ENCODE measurements at regions not wholly inside any gene's neighbourhood (a gene's known extent, or its start where the extent isn't known, plus 50 kb on each side); places are given as distances from the start of the nearest gene placed in this dataset.

DNA sequence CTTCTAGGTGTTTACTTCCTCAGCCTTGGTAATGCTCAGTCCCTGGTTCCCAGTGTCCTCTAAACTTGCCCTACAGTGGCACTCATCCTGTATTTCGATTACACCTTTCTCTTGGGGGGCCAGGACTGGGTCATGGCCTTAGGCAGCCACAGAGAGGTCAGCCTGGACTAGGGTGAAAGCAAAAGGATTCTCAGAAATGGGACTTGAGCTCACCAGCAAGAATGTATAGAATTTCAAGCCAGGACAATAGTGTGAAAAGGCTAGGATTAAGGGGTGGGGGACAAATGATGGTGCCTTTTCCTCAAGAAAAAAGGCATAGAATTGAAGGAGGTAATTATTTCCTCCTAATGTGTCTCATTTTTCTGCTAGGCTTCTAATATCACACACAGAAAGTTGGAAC is 166.8 kb upstream of the RUNX1 start:
- DNase-seq (ENCODE audit: low read depth in 2 of 3, low spot score in 2 of 3) = no peak

DNA sequence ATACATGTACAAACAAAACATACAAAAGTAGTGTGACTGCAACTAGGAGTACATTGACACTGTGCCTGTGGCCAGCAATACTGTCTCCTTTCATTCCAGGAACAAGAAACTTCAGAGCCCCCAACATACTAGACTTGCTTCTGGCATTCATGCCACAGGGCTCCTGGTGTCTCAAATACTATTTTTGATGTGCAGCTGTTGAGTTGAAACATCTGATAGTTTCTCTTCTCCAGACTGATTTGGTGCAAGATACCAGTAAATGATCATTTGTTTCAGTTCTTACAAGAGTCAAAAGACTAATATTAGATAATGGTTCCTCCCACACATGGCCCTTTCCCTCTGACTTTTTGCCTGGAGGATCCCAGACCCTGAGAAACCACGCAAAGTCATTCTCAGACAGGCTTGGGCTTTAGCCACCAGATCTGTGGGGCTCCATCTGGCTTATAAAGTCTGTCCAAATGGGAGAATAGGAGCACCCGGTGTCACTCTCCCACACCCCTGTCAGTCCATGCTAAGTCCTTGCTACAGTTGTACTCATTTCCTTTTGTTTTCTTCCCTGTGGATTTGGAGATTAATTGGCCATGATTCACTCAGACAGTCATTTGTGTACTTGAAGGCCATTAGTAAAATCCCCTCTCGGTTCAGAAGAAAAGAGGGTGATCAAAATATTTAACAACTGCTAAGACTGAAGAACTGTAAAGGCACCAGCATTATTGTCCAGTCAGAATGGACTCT is 163.5 kb upstream of the RUNX1 start:
- no peak for DNase-seq (ENCODE audit: low read depth in 2 of 3, low spot score in 2 of 3)

DNA sequence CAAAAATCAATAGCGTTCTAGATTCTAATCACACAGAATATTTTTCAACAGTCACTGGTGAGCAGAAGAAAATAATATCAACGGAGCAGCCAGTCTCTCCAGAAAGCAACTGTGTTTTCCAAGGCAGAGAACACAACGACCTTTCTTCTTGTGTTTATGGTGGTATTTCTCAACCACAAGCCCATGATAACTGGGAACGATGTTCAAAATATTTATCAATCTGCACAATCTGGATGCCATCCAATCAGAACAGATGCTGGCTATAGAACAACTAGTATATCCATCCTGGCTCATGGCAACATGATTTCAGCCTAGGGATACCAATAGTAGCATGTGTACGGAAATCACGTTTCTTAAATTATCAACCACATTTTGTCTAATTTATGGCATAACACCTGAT is 162.7 kb upstream of the RUNX1 start:
- no peak for DNase-seq (ENCODE audit: low read depth in 2 of 3, low spot score in 2 of 3)

DNA sequence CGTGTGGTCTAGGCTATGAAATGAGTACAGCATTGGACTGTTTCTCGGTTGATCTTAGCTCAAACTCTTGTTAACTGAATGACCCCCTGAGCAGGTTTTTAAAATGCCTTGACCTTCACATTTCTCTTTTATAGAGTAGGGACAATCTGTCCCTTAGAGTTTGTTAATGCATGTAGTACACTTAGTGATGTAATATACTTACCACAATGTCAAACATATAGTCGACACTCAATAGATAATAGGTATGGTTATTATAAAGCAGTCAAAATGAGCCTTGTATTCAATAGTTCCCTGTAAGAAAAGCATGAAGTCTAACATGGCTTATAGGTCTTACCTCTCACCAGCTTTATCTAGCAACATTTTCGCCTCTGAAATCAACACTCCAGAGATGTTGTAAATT is 161.0 kb upstream of the RUNX1 start:
- no peak for DNase-seq (ENCODE audit: low read depth in 2 of 3, low spot score in 2 of 3)

DNA sequence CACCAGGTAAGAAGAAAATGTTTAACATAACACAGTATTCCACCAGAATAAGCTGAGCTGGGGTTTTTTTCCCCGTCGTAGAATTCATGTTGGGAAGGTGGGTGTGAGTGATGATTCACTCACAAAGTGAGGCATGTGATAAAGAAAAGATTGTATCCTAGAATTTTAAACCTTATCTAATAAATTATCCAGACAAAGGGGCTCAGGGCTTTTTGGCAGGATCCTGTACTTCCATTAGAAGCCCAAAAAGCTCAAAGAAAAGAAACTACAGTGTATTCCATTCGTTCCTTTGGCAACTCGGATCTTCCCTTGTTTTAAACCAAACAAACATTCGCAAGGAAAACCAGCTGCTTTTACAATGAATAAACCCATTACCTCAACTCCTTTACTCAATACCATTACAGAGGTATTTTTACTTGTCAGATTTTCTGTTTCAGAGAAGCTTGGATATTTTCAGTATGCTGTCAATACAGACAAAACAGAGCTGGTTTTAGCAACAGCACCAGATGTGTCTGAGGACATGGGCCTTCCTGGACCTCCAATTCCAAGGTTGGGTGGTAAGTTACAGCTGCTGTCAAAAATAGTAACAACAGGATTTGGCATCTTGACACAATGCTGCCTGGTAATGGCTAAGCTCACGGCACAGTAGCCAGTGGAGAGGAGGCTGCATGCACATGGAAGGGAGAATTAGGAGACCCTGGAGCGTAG is 159.9 kb upstream of the RUNX1 start:
- DNase-seq (ENCODE audit: low read depth in 2 of 3, low spot score in 2 of 3) = no peak

DNA sequence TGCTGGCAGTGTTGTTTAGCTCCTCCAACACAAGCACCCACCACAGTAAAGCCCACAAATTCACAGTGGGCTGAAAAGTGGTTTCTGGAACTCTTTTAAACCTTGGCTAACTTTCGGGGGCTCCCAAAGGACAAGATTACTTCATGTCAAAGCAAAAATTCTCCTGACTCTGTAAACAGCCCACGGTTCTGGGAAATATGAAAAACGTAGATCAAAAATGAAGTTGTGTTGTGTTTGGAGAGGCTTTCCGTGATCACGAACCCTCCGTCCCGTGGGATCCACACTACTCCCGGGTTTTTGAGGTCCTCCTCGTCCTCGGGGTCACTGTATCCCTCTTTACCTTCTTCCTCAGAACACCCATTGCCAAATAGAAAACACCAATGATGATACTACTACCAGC is 159.0 kb upstream of the RUNX1 start:
- no peak for DNase-seq (ENCODE audit: low read depth in 2 of 3, low spot score in 2 of 3)

DNA sequence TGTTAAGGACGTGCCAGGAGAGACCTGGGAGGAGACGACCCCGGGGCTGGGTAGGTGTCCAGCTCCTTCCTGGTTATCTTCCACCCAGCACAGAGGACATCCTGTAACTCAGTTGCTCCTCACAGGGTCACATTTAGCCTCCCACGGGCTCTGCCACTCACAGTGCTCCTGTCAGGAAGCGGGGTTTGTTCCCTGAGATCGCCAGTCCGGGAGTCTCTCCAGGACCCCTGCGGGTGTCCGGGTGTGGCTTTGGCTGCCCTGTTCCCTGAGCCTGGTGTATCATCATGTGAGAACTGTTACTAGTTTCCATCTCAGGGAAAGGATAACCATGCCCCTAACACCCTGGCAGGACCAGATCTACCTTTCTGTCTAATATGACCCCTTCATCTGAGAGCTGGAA is 158.2 kb upstream of the RUNX1 start:
- no peak for DNase-seq (ENCODE audit: low read depth in 2 of 3, low spot score in 2 of 3)

DNA sequence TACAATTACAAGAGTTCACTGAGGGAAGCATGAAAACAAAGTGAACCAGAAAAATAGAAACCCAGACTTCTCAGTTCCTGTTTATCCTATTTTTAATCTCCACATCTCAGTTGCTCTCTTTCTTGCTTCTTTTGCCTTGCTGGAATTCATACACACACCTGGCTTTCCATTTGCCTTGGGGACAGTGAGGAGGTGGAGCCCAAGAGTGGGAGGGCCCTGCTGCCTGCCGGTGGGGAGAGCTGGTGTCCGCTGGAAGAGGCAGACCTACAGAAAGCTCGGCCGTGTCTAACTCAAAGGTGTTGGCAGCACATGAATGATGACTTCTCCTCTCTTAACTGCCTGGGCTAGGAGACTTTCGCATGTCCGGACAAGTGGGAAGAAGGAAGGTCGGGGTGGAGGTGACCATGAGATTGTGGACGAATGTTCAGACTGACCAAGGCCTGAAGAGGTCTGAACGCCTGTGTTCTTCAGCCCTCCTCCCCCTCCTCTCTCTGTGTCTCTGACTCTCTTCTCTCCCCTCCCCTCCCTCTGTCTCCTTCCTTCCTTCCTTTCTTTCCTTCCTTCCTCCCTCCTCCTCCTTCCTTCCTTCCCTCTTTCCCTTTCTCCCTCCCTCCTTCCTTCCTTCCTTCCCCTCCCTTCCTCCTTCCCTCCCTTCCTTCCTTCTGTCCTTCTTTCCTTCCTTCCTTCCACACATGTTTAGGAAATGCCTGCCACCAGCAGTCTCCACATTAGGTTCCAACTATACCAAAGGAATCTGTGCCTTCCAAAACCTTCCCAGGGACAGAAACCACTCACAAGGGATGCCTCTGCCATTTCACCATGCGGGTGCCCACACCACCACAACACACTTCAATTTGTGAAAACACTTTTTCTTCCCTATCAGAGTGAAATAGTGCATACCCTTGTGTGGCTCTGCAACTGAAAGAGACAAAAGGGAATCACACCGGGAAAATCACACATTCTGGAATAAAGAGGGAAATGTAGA is 157.3 kb upstream of the RUNX1 start:
- DNase-seq (ENCODE audit: low read depth in 2 of 3, low spot score in 2 of 3) = no peak

DNA sequence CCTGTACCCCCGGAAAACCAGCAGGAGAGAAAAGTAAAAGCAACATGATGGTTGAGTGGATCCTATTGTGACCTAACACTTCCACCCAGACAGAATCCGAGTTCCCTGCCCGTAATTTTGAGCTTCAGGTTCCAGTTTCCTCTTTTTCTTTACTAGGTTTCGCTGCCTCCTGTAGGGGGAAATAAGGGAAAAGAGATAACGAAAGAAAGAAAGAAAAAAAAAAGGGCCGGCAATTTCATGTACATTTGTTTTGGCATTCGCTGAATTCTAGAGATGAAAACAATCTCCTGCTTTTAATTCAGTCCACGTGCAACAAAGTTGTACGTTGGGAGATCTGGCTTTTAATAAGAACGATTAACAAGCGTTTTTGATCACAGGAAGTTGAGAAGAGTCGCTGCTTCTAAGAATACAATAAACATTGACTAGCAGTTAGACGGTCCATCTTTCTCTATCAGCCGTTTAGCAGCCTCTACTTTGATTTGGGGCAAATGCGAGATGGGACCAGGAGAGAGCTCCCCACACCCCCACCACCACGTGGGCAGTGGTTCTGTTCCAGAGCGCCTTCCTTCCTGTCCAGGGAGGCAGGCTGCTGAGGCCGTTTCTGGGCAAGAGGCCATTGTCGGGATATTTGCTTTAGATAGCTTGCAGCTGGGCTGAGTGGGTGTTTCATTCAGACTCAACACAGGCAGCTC is 155.9 kb upstream of the RUNX1 start:
- DNase-seq (ENCODE audit: low read depth in 2 of 3, low spot score in 2 of 3) = no peak

DNA sequence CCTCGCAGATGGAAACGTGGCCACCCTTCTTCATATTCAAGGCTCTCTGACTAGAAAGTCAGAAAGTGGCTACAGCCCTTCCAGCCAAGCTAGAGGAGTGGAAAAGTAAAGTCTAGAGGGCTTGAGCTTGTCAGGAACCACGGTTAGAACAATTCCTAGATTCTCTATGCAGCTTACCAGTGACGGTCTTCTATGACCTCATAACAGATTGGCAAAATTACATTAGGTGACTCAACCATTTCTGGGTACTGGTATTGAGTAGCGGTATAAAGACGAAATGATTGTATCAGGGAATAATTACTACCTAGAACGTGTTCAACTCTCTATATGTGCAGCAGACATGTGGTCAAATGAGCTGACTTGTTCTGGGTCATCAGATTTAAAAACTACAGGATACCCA is 155.0 kb upstream of the RUNX1 start:
- no peak for DNase-seq (ENCODE audit: low read depth in 2 of 3, low spot score in 2 of 3)

DNA sequence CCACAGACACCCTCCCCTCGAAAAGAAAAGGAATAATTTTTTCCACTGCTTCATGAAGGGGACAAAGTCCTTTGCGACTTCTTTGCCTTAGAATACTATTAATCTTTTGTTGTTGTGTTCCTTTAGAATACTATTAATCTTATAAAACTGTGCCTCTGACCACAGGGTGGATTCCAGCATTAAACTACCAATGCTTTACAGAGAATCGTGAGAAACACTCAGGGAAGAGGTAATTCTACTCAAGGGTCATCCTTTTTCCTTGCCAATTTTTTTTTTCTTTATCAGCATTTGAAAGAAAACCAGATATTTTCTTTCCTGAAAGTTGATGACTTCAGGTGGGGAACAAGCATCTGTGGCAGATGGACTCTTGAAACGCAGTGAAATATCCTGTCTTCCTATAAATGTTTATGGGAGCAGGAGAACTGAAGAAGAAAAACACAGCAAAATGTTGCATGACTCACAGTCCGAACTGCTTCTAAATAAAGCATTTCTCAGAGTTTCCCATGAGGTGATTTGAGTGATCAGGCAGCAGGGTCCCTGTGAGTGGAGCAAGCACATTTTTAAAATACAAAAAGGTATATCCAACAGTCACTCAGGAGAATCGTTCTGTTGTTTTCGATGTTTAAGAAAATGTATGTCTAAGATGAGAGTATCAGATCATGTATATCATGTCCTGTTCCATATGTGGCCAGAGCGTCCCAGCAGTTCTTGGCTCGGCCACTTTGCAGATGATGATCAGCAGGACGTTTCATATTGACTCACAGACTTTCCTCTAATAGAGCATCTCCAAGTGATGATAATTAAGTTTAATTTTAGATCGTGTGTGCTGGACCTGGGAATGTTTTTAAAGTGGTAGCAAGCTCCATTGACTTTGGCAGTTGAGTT is 154.2 kb upstream of the RUNX1 start:
- DNase-seq (ENCODE audit: low read depth in 2 of 3, low spot score in 2 of 3) = no peak

DNA sequence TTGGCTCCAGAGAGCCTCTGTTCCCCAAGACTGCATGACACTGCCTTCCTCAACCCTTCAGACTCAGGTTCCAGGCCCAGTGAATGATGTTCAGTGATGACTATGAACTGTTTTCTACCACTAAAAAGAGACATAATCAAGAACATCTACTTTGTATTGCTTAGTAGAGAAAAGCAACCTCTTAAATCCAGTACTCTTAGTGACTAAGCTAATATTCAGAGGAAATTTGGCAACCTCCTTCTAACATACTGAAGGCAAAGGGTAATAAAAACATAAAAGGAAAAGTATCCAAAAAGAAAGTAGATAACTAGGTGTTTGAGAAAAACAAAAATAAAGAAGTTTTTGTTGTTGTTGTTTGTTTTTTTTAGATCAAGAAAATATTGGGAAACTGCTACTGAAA is 153.3 kb upstream of the RUNX1 start:
- DNase-seq (ENCODE audit: low read depth in 2 of 3, low spot score in 2 of 3) = no peak

DNA sequence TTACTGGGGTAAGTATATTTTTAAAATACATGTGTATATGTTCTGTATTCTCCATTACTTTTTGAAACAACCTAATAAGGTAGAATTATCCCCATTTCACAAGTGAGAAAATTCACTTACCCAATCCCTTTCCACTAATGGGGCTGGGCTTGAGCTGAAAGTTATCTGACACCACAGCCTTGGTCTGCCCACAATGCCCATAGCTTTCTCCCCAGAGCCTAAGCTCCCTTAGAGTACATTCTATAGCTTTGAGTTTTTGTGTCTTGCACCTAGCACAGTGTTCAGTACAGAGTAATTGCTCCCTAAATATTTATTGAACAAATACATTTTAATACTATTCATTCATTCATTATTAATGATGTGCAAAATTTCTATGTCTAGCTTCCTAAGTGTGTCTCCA is 152.7 kb upstream of the RUNX1 start:
- no peak for DNase-seq (ENCODE audit: low read depth in 2 of 3, low spot score in 2 of 3)

DNA sequence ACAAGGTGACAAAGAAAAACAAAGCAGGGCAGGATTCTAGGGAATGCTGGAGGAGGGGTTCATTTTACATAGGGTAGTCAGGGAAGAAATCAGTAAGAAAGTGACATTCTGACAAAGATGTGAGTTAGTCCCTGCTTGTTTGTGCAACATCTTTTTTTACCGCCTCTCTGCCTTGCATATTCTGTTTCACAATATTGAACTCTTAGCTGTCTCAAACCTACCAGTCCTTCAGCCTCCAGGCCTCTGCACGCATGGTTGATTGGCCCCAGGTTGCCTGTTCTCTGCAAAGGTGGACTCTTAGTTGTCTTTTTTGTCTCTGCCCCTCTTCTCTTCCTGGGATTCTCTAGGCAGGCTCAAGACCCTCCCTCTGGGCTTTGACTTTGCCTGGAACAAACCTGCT is 152.2 kb upstream of the RUNX1 start:
- no peak for DNase-seq (ENCODE audit: low read depth in 2 of 3, low spot score in 2 of 3)

DNA sequence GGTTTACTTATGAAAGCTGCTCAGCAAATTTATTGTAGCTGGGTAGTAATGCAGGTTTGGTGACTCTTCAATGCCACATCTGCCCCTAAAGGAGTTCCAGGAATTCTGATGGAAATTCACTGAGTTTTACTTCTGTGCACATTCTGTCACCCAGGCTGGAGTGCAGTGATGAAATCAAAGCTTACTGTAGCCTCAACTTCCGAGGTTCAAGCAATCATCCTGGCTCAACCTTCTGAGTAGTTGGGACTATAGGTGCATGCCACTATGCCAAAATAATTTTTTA is 150.6 kb upstream of the RUNX1 start:
- no peak for DNase-seq (ENCODE audit: low read depth in 2 of 3, low spot score in 2 of 3)

DNA sequence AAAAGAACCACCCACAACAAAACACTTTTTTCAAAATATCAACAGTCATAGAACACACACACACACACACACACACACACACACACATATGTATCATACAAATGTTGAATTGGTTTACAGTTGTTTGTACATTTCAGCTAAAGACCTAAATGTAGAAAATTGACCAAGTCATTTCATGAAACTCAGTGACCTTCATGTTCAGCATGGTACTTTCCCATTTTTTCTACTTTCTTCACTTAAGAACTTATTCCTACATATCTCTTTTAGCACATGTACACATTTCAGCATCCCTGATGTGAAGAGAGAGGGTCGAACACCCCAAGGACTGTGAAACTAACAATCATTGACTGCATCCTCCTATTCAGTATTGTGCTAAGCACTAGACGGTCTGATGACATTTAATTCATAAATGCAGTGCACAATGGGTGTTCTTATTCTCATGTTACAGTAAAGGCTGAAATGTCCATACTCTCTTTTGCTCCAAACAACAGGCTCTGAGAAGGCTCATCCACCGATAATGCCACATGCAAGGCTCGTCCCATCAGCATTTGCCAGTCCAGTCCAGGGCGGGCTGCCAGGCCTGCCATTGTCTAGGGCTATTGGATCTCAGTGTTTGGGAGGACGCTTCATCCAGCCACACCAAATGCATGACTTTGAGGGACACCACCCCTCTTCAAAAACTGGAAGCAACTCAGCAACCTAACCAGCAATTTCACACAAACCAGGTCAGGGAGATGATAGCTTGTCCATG is 150.1 kb upstream of the RUNX1 start:
- DNase-seq (ENCODE audit: low read depth in 2 of 3, low spot score in 2 of 3) = no peak

DNA sequence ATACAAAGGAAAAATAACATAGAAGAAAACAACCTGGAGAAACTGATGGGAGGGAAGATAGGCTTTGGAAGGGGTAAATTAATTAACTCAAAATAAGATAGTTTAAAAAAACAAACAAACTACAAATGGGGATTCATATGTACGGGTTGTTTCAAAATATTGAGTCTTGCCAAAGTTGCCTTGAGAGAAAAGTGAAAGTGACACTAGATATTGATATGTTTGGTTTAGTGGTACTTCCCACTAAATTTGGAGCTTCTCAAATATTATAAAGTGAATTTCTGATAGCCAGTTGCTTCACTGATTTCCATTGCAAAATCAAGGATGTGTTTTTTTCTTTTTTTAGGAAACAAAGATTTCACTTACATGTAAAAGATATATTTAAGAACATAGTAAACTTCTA is 149.5 kb upstream of the RUNX1 start:
- DNase-seq (ENCODE audit: low read depth in 2 of 3, low spot score in 2 of 3) = no peak

DNA sequence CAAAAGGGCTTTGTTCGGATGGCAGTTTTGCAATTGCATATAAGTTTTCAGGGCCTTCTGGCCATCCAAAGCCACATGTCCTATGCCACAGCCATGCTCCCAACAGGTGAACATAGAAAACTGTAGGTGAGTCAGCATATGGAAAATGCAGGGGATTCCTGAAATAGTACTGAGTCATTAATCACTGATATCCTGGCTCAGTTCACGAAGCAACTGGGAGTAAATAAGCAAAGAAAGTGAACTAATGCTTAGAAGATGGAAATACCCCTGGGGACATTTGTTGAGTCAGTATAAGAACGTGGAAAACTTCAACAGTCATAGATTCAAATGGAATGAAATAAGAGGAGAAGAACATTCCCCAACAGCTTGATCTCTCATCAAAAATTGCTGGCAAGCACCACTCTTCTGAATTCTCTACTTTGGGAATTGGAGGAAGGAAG is 148.9 kb upstream of the RUNX1 start:
- no peak for DNase-seq (ENCODE audit: low read depth in 2 of 3, low spot score in 2 of 3)

DNA sequence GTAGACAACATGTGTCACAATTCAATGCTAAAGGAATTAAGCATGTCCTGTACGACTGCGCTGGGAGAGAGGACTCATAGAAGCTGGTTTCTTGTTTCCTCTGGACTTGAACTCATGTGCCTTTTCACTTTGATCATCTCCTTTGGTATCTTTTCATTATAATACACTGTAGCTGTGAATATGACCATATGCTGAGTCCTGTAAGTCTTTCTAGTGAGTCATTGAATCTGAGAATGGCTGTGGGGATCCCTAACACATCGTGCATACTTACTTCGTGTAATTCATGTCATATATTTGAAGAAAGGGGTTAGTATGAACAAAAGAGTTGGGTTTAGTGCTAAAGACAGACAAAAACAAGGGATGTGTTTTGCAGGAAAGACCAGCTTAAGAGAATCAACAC is 148.1 kb upstream of the RUNX1 start:
- DNase-seq (ENCODE audit: low read depth in 2 of 3, low spot score in 2 of 3) = no peak

DNA sequence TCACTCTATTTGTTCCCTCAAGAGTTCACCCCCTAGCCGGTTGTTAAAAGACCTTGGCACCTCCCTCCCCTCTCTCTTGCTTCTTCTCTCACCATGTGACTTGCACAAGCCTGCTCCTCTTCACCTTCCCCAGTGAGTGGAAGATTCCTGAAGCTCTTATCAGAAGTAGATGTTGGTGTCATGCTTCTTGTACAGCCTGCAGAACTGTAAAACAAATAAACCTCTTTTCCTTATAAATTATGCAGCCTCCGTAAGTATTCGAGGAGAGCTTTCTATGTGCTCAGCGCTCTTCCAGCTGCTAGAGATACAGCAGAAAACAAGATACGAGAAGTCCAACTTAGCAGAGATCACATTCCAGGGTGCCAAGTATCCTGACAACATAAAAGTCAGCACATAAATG is 147.0 kb upstream of the RUNX1 start:
- no peak for DNase-seq (ENCODE audit: low read depth in 2 of 3, low spot score in 2 of 3)

Data from activated CD8-positive, alpha-beta memory T cell treated with anti-CD3 and anti-CD28 coated beads for 48 hours (primary cell).